HT1080 (cell line): ENCODE measurements at regions not wholly inside any gene's neighbourhood (a gene's known extent, or its start where the extent isn't known, plus 50 kb on each side); places are given as distances from the start of the nearest gene placed in this dataset.
"Not testable (repeated sequence)": the region's sequence is repeated elsewhere in the genome, so short reads cannot be mapped to it uniquely, and the experiment has no call there.

Experiments
- DNase-seq: peaks from one replicate; pipeline ENCODE4 v3.0.0-alpha.2; 2015; ENCODE audit warnings: low read depth

DNA sequence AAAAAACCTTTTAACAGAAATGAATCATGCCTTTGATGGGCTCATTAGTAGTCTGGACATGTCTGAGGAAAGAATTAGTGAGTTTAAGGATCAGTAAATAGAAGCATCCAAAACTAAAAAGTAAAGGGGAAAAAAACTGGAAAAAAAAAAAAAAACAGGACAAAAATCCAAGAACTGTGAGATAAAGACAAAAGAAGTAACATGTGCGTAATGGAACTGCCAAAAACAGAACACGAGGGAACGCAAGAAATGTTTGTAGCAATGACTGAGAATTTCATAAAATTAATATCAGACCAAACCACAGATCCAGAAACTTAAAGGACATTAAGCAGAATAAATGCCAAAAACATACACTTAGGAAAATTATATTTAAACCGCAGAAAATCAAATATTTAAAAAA, 77.4 kb downstream of the MS4A13 start:
- DNase-seq: no peak

GRCh38 chr11:60594998-60595642, 79.9 kb downstream of the MS4A13 start:
- DNase-seq: no peak

DNA sequence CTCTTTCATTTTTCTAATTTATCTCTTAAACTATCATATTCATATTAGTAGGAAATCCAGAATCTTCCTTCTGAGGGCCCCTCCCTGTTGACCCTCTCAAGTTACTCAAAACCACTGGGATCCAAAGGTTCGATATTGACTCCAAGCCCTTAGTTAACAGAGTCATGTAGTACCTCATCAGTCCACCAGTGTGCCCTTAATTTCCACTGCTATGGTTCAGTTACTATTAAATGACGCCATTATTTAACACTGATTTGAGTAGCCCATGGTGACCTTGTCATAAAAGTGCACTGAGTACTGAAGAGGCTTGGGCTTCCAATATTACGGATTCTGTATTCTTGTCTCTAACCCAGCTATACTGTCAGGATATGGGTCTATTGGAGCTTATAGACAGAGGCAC, 91.9 kb upstream of the MS4A8 start:
- no peak for DNase-seq

- no peak for DNase-seq
Observed at GRCh38 chr11:60609632-60610031, 89.8 kb upstream of the MS4A8 start.

DNA sequence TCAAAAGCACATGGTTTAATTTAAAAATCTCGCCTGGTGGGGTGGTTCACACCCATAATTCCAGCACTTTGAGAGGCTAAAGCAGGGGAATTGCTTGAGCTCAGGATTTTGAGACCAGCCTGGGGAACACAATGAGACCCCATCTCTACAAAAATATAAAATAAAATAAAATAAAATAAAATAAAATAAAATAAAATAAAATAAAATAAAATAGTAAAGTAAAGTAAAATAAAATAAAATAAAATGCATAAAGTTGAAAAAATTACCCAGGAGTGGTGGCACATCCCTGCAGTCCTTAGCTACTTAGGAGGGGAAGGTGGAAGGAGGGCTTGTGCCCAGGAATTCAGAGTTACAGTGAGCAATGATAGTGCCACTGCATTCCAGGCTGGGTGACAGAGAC, 88.7 kb upstream of the MS4A8 start:
- DNase-seq: no peak

GRCh38 chr11:60615497-60615896, 83.9 kb upstream of the MS4A8 start:
- no peak for DNase-seq

GRCh38 chr11:60621940-60622339, 77.5 kb upstream of the MS4A8 start:
- not testable (repeated sequence) for DNase-seq

GRCh38 chr11:60622776-60623175, 76.6 kb upstream of the MS4A8 start:
- DNase-seq: not testable (repeated sequence)

DNA sequence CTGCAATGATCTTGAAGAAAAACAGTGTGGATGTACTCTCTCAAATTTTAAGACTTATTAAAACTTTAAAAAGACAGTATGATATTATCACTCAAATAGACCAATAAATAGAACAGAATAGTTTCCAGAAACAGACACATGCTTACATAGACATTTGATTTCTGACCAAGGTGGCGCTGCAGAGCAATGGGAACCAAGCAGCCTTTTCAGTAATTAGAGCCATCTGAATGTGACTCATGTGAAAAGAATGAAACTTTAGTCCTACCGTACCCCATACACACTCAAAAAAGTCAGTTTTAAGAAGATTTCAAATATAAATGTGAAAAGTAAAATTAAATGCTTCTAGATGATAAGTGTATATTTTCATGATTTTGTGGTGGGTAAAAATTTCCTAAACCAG, 74.2 kb upstream of the MS4A8 start:
- DNase-seq: peak; percentile 66

- DNase-seq: no peak
Observed at GRCh38 chr11:60629399-60629798, 70.0 kb upstream of the MS4A8 start.

- DNase-seq: no peak
Observed at GRCh38 chr11:60631944-60632343, 67.5 kb upstream of the MS4A8 start.

GRCh38 chr11:60633645-60634044, 65.8 kb upstream of the MS4A8 start:
- no peak for DNase-seq

- peak; percentile 29 for DNase-seq
Observed at GRCh38 chr11:60634126-60634525, 65.3 kb upstream of the MS4A8 start.

DNA sequence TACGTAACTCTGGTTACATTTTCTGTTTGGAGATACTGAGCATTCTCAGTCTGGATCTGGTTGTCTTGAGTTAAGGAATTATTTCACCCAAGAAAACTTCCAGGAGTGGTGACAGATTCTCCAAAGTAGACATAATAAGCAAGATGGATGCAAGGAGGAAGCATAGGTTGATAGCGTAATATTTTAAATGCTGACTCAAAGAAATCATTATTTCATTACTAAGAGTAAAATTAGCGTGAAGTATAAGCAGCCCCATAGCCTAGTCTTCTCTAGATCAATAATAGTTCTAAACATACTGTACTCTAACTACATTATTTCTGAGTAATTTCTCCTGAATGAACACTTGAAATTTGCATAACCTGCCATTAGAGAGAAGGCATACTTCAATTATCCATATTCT, 57.5 kb upstream of the MS4A8 start:
- no peak for DNase-seq

DNA sequence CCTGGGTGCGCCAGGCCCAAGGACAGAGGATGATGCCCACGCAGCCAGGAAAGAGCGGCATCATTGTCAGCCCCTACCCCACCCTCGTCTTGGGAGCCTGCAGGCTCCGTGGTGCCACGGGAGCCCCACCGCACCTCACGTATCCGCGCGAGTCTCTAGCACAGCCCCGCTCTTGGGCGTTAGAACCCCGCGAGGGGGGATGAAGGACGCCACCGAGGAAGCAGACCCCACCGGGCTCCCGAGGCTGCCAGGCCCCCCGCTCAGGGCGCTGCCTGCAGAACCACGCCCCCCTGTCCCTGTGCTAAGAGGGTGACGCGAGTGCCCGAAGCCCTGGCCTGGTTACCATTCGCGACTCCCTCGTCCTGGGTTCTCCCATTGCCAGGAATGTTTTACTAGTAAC, 52.3 kb upstream of the MS4A8 start:
- DNase-seq: no peak
